ENCODE measurements at regions not wholly inside any gene's neighbourhood (a gene's known extent, or its start where the extent isn't known, plus 50 kb on each side); places are given as distances from the start of the nearest gene placed in this dataset.

DNA sequence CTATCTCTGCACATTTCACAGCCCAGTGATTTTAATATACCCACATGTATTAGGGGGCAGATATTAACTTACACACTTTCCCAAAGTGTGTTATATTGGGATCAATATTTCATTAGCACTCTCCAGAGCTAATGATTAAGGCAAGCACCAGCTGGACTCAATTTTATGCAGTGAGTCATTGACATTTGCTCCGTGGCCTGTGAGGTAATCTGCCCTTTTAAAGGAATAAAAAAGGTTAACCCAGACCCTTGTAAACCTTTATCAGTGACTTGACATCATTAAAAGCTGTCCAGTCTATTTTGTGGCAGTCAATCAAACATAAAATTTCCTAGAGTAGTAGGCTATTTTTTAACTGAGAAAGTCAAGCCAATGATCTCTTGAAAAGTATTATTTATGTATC, 1870.4 kb upstream of the CELF4 start:
- TF ChIP-seq CTCF (IDR thresholded peaks at IDR 0.05; ENCODE audit: borderline replicate concordance, extremely low read depth, insufficient read depth): no peak
- H3K4me1 ChIP-seq (ENCODE audit: control insufficient read depth in 2 of 3, insufficient read depth in 2 of 3, low read depth in 1 of 3, low read length in 3 of 3): no peaks in the 10 kb centered on the region
- DNase-seq: no peak
- no peak overlapping the region for H3K9ac ChIP-seq (ENCODE audit: low read length in 3 of 3)
- no peak overlapping the region for H3K4me3 ChIP-seq (ENCODE audit: low read length in 3 of 3)
- no peaks in the 10 kb centered on the region for H3K36me3 ChIP-seq (ENCODE audit: control insufficient read depth in 2 of 3, insufficient read depth in 3 of 3, low read length in 3 of 3)
- intact Hi-C loops (cut with DNase I): no loop called here
- no peaks in the 10 kb centered on the region for H3K9me3 ChIP-seq (ENCODE audit: control insufficient read depth in 2 of 3, insufficient read depth in 1 of 3, low read length in 3 of 3)
- FAIRE-seq: no peak
- no peak overlapping the region for H3K27ac ChIP-seq (ENCODE audit: low read depth in 2 of 2, low read length in 2 of 2)
- H3K27me3 ChIP-seq (ENCODE audit: control insufficient read depth, insufficient read depth, low read length): no peaks in the 10 kb centered on the region

GRCh38 chr18:39435209-39435608, 1869.6 kb upstream of the CELF4 start:
- H3K27me3 ChIP-seq (ENCODE audit: control insufficient read depth, insufficient read depth, low read length): no peaks in the 10 kb centered on the region
- no peak overlapping the region for H3K9ac ChIP-seq (ENCODE audit: low read length in 3 of 3)
- no peak overlapping the region for H3K4me3 ChIP-seq (ENCODE audit: low read length in 3 of 3)
- H3K27ac ChIP-seq (ENCODE audit: low read depth in 2 of 2, low read length in 2 of 2): no peak overlapping the region
- FAIRE-seq: no peak
- H3K4me1 ChIP-seq (ENCODE audit: control insufficient read depth in 2 of 3, insufficient read depth in 2 of 3, low read depth in 1 of 3, low read length in 3 of 3): no peaks in the 10 kb centered on the region
- no peak for TF ChIP-seq CTCF (IDR thresholded peaks at IDR 0.05; ENCODE audit: borderline replicate concordance, extremely low read depth, insufficient read depth)
- H3K36me3 ChIP-seq (ENCODE audit: control insufficient read depth in 2 of 3, insufficient read depth in 3 of 3, low read length in 3 of 3): no peaks in the 10 kb centered on the region
- intact Hi-C loops (cut with DNase I): no loop called here
- no peak for DNase-seq
- H3K9me3 ChIP-seq (ENCODE audit: control insufficient read depth in 2 of 3, insufficient read depth in 1 of 3, low read length in 3 of 3): no peaks in the 10 kb centered on the region

DNA sequence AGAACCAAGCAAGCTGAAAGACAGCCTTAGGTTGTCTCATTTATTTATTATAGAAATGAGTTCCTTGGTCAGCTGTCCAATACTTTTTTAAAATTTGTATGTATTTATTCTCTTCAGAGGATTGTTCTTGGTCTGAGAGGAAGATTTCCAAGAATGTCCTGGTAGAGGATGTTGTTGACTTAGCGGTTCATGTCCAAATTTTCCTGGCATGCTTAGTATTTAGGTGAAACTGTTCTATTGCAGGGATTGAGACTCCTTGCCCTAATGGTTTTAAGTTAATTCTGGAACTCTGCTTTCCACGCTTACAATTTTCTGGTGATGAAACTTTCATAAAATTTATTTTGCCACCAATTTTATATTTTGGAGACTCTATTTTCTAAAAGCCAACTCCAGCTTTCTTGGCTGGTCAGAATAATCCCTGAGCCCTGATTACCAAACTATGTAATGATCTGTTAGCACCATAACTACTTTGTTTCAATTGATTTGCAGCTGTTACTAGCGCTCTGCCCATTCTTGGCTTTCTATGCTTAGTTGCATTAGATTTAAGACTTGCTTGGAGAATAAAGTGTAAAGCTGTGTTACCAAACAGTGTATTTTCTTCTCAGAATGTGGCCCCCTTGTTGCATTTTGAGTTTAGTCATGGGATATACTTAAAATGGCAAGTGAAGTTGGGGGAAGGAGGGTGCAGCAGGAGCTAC, 1868.8 kb upstream of the CELF4 start:
- no peak for TF ChIP-seq CTCF (IDR thresholded peaks at IDR 0.05; ENCODE audit: borderline replicate concordance, extremely low read depth, insufficient read depth)
- Histone ChIP-seq H3K27ac (ENCODE audit: low read depth in 2 of 2, low read length in 2 of 2) (no peak overlapping the region), H3K9ac (ENCODE audit: low read length in 3 of 3) (no peak overlapping the region), H3K9me3 (ENCODE audit: control insufficient read depth in 2 of 3, insufficient read depth in 1 of 3, low read length in 3 of 3) (no peaks in the 10 kb centered on the region), H3K27me3 (ENCODE audit: control insufficient read depth, insufficient read depth, low read length) (no peaks in the 10 kb centered on the region), H3K36me3 (ENCODE audit: control insufficient read depth in 2 of 3, insufficient read depth in 3 of 3, low read length in 3 of 3) (no peaks in the 10 kb centered on the region), H3K4me3 (ENCODE audit: low read length in 3 of 3) (no peak overlapping the region), H3K4me1 (ENCODE audit: control insufficient read depth in 2 of 3, insufficient read depth in 2 of 3, low read depth in 1 of 3, low read length in 3 of 3) (no peaks in the 10 kb centered on the region)
- no peak for FAIRE-seq
- intact Hi-C loops (cut with DNase I): no loop called here
- no peak for DNase-seq
